Kidney epithelial cell (primary cell): ENCODE measurements at regions not wholly inside any gene's neighbourhood (a gene's known extent, or its start where the extent isn't known, plus 50 kb on each side); places are given as distances from the start of the nearest gene placed in this dataset.
A peak's percentile ranks its signal among the peaks of the same experiment; 100 is the strongest.

Source experiments
- DNase-seq: peaks from one replicate; pipeline ENCODE4 v3.0.0-alpha.2; 2010; ENCODE audit warnings: low read depth
- H3K27me3 ChIP-seq: 2 replicates; pipeline ENCODE4 v1.6.0; 2011; ENCODE audit warnings: low read length; ENCODE audit not compliant: control insufficient read depth, insufficient read depth
- H3K36me3 ChIP-seq: 2 replicates; pipeline ENCODE4 v1.5.1; 2011; ENCODE audit warnings: low read length; ENCODE audit not compliant: control insufficient read depth, insufficient read depth
- H3K4me3 ChIP-seq: 2 replicates; pipeline ENCODE4 v1.5.1; 2011; ENCODE audit warnings: low read depth, mild to moderate bottlenecking, control low read depth, low read length
- CTCF ChIP-seq: IDR thresholded peaks from 2 replicates; pipeline ENCODE4 v1.5.1; 2011; ENCODE audit warnings: mild to moderate bottlenecking, moderate library complexity, low read length, control low read depth, inconsistent platforms; ENCODE audit not compliant: insufficient read depth, poor library complexity, severe bottlenecking

GRCh38 chr18:34956663-34957062, 84.5 kb upstream of the MAPRE2 start:
- Histone ChIP-seq H3K36me3 (no peaks in the 10 kb centered on the region), H3K27me3 (no peaks in the 10 kb centered on the region), H3K4me3 (no peak overlapping the region)
- no peak for DNase-seq
- TF ChIP-seq CTCF: no peak

- DNase-seq: no peak
- Histone ChIP-seq H3K27me3 (no peaks in the 10 kb centered on the region), H3K4me3 (no peak overlapping the region), H3K36me3 (no peaks in the 10 kb centered on the region)
- TF ChIP-seq CTCF: peak; percentile 10
These were observed 83.9 kb upstream of the MAPRE2 start for GRCh38 chr18:34957119-34957863.

GRCh38 chr18:34957864-34958259, 83.4 kb upstream of the MAPRE2 start:
- no peak for DNase-seq
- no peak for TF ChIP-seq CTCF
- Histone ChIP-seq H3K27me3 (no peaks in the 10 kb centered on the region), H3K36me3 (no peaks in the 10 kb centered on the region), H3K4me3 (no peak overlapping the region)

GRCh38 chr18:34959211-34959829, 81.9 kb upstream of the MAPRE2 start:
- Histone ChIP-seq H3K36me3 (no peaks in the 10 kb centered on the region), H3K4me3 (no peak overlapping the region), H3K27me3 (no peaks in the 10 kb centered on the region)
- no peak for DNase-seq
- no peak for TF ChIP-seq CTCF

- Histone ChIP-seq H3K36me3 (no peaks in the 10 kb centered on the region), H3K4me3 (no peak overlapping the region), H3K27me3 (no peaks in the 10 kb centered on the region)
- no peak for TF ChIP-seq CTCF
- DNase-seq: no peak
These were observed 81.2 kb upstream of the MAPRE2 start for GRCh38 chr18:34959989-34960388.
